ENCODE measurements at regions not wholly inside any gene's neighbourhood (a gene's known extent, or its start where the extent isn't known, plus 50 kb on each side); places are given as distances from the start of the nearest gene placed in this dataset.

- Mint-ChIP-seq H3K4me1 (no peaks in the 10 kb centered on the region), H3K9me3 (no peaks in the 10 kb centered on the region), H3K27me3 (peaks cover 10% of the 10 kb centered on the region), H3K4me3 (no peak overlapping the region), H3K36me3 (no peaks in the 10 kb centered on the region), H3K27ac (no peak overlapping the region)
- no peak for ATAC-seq
These were observed 800.4 kb upstream of the ID2 start for GRCh38 chr2:7881466-7881865.

- H3K27ac Mint-ChIP-seq: no peak overlapping the region
- peaks cover 1% of the 10 kb centered on the region for H3K27me3 Mint-ChIP-seq
- no peak for ATAC-seq
- H3K36me3 Mint-ChIP-seq: no peaks in the 10 kb centered on the region
- H3K9me3 Mint-ChIP-seq: no peaks in the 10 kb centered on the region
- no peak overlapping the region for H3K4me3 Mint-ChIP-seq
- no peaks in the 10 kb centered on the region for H3K4me1 Mint-ChIP-seq
These were observed 799.6 kb upstream of the ID2 start for GRCh38 chr2:7882296-7882695.

- no peaks in the 10 kb centered on the region for H3K36me3 Mint-ChIP-seq
- no peak overlapping the region for H3K4me3 Mint-ChIP-seq
- no peaks in the 10 kb centered on the region for H3K27me3 Mint-ChIP-seq
- ATAC-seq: no peak
- H3K27ac Mint-ChIP-seq: no peak overlapping the region
- H3K9me3 Mint-ChIP-seq: no peaks in the 10 kb centered on the region
- H3K4me1 Mint-ChIP-seq: no peaks in the 10 kb centered on the region
These were observed 797.5 kb upstream of the ID2 start for GRCh38 chr2:7884338-7884737.

GRCh38 chr2:7886666-7887065 lies 795.2 kb upstream of the ID2 start:
- Mint-ChIP-seq H3K4me3 (no peak overlapping the region), H3K4me1 (no peaks in the 10 kb centered on the region), H3K27me3 (no peaks in the 10 kb centered on the region), H3K36me3 (no peaks in the 10 kb centered on the region), H3K9me3 (no peaks in the 10 kb centered on the region), H3K27ac (no peak overlapping the region)
- no peak for ATAC-seq

GRCh38 chr2:7887441-7887840 lies 794.4 kb upstream of the ID2 start:
- Mint-ChIP-seq H3K4me1 (no peaks in the 10 kb centered on the region), H3K27ac (no peak overlapping the region), H3K36me3 (no peaks in the 10 kb centered on the region), H3K4me3 (no peak overlapping the region), H3K27me3 (no peaks in the 10 kb centered on the region), H3K9me3 (no peaks in the 10 kb centered on the region)
- ATAC-seq: no peak

- H3K27ac Mint-ChIP-seq: no peak overlapping the region
- no peak overlapping the region for H3K4me3 Mint-ChIP-seq
- no peaks in the 10 kb centered on the region for H3K4me1 Mint-ChIP-seq
- ATAC-seq: no peak
- no peaks in the 10 kb centered on the region for H3K9me3 Mint-ChIP-seq
- no peaks in the 10 kb centered on the region for H3K36me3 Mint-ChIP-seq
- H3K27me3 Mint-ChIP-seq: peaks cover 2% of the 10 kb centered on the region
These were observed 793.0 kb upstream of the ID2 start for GRCh38 chr2:7888876-7889275.

GRCh38 chr2:7891312-7891711 lies 790.5 kb upstream of the ID2 start:
- H3K27ac Mint-ChIP-seq: no peak overlapping the region
- no peaks in the 10 kb centered on the region for H3K4me1 Mint-ChIP-seq
- no peaks in the 10 kb centered on the region for H3K36me3 Mint-ChIP-seq
- peaks cover 24% of the 10 kb centered on the region for H3K27me3 Mint-ChIP-seq
- H3K4me3 Mint-ChIP-seq: no peak overlapping the region
- no peak for ATAC-seq
- no peaks in the 10 kb centered on the region for H3K9me3 Mint-ChIP-seq

GRCh38 chr2:7895289-7895688 lies 786.6 kb upstream of the ID2 start:
- peaks cover 54% of the 10 kb centered on the region for H3K27me3 Mint-ChIP-seq
- no peak for ATAC-seq
- no peak overlapping the region for H3K27ac Mint-ChIP-seq
- H3K9me3 Mint-ChIP-seq: no peaks in the 10 kb centered on the region
- peaks cover 11% of the 10 kb centered on the region for H3K4me1 Mint-ChIP-seq
- H3K4me3 Mint-ChIP-seq: no peak overlapping the region
- no peaks in the 10 kb centered on the region for H3K36me3 Mint-ChIP-seq

- Mint-ChIP-seq H3K9me3 (no peaks in the 10 kb centered on the region), H3K4me1 (peaks cover 11% of the 10 kb centered on the region), H3K4me3 (no peak overlapping the region), H3K27ac (no peak overlapping the region), H3K36me3 (no peaks in the 10 kb centered on the region), H3K27me3 (peaks cover 66% of the 10 kb centered on the region)
- ATAC-seq: no peak
These were observed 784.8 kb upstream of the ID2 start for GRCh38 chr2:7896940-7897487.

GRCh38 chr2:7899241-7899640 lies 782.6 kb upstream of the ID2 start:
- Mint-ChIP-seq H3K9me3 (no peaks in the 10 kb centered on the region), H3K4me3 (no peak overlapping the region), H3K27ac (no peak overlapping the region), H3K27me3 (peaks cover 75% of the 10 kb centered on the region), H3K4me1 (peaks cover 11% of the 10 kb centered on the region), H3K36me3 (no peaks in the 10 kb centered on the region)
- no peak for ATAC-seq

GRCh38 chr2:7899923-7900322 lies 781.9 kb upstream of the ID2 start:
- Mint-ChIP-seq H3K4me1 (peaks cover 11% of the 10 kb centered on the region), H3K36me3 (no peaks in the 10 kb centered on the region), H3K9me3 (no peaks in the 10 kb centered on the region), H3K27ac (no peak overlapping the region), H3K4me3 (no peak overlapping the region), H3K27me3 (peaks cover 77% of the 10 kb centered on the region)
- no peak for ATAC-seq

- H3K4me1 Mint-ChIP-seq: peaks cover 11% of the 10 kb centered on the region
- no peak for ATAC-seq
- no peaks in the 10 kb centered on the region for H3K9me3 Mint-ChIP-seq
- H3K36me3 Mint-ChIP-seq: no peaks in the 10 kb centered on the region
- H3K4me3 Mint-ChIP-seq: no peak overlapping the region
- peaks cover 71% of the 10 kb centered on the region for H3K27me3 Mint-ChIP-seq
- no peak overlapping the region for H3K27ac Mint-ChIP-seq
These were observed 781.3 kb upstream of the ID2 start for GRCh38 chr2:7900593-7900992.

GRCh38 chr2:7902251-7902765 lies 779.5 kb upstream of the ID2 start:
- no peak for ATAC-seq
- Mint-ChIP-seq H3K4me3 (no peak overlapping the region), H3K27me3 (peaks cover 54% of the 10 kb centered on the region), H3K9me3 (no peaks in the 10 kb centered on the region), H3K27ac (no peak overlapping the region), H3K36me3 (no peaks in the 10 kb centered on the region), H3K4me1 (peaks cover 11% of the 10 kb centered on the region)

GRCh38 chr2:7904319-7904718 lies 777.5 kb upstream of the ID2 start:
- ATAC-seq: no peak
- Mint-ChIP-seq H3K4me1 (peaks cover 5% of the 10 kb centered on the region), H3K36me3 (no peaks in the 10 kb centered on the region), H3K27me3 (peaks cover 43% of the 10 kb centered on the region), H3K4me3 (no peak overlapping the region), H3K9me3 (peaks cover 5% of the 10 kb centered on the region), H3K27ac (no peak overlapping the region)

GRCh38 chr2:7905756-7906155 lies 776.1 kb upstream of the ID2 start:
- H3K27me3 Mint-ChIP-seq: peaks cover 28% of the 10 kb centered on the region
- no peak overlapping the region for H3K27ac Mint-ChIP-seq
- H3K4me3 Mint-ChIP-seq: no peak overlapping the region
- no peaks in the 10 kb centered on the region for H3K36me3 Mint-ChIP-seq
- ATAC-seq: no peak
- no peaks in the 10 kb centered on the region for H3K4me1 Mint-ChIP-seq
- H3K9me3 Mint-ChIP-seq: peaks cover 12% of the 10 kb centered on the region

- Mint-ChIP-seq H3K27me3 (peaks cover 22% of the 10 kb centered on the region), H3K27ac (no peak overlapping the region), H3K4me1 (no peaks in the 10 kb centered on the region), H3K4me3 (no peak overlapping the region), H3K9me3 (peaks cover 12% of the 10 kb centered on the region), H3K36me3 (no peaks in the 10 kb centered on the region)
- ATAC-seq: no peak
These were observed 775.4 kb upstream of the ID2 start for GRCh38 chr2:7906431-7906830.

GRCh38 chr2:7907041-7907440 lies 774.8 kb upstream of the ID2 start:
- Mint-ChIP-seq H3K27me3 (peaks cover 21% of the 10 kb centered on the region), H3K36me3 (no peaks in the 10 kb centered on the region), H3K4me3 (no peak overlapping the region), H3K9me3 (peaks cover 12% of the 10 kb centered on the region), H3K27ac (no peak overlapping the region), H3K4me1 (no peaks in the 10 kb centered on the region)
- no peak for ATAC-seq
